Globus pallidus (tissue), 1 donor: ENCODE measurements at regions not wholly inside any gene's neighbourhood (a gene's known extent, or its start where the extent isn't known, plus 50 kb on each side); places are given as distances from the start of the nearest gene placed in this dataset.
A peak's percentile ranks its signal among the peaks of the same experiment; 100 is the strongest.

Experiments
- DNase-seq: peaks from one replicate; pipeline ENCODE4 v3.0.0-alpha.2; 2015; ENCODE audit warnings: low spot score

DNA sequence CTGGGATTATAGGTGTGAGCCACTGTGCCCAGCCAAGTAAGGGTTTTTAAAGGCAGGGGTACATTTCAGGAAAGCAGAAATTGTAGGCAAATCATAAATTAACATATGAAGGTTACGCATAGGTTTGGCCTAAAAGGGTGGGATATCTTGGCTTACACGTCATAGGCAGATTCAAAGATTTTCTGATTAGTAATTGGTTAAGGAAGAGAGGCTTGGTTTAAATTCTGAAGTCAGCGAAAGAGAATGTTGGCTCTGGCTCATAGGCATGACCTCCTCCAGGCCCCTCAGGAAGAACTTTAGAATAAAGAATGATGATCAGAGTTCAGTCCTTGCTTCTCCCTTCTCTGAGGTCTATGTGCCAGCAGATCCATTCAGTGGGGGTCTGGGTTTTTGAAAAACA, 124.8 kb upstream of the RBBP6 start:
- no peak for DNase-seq

DNA sequence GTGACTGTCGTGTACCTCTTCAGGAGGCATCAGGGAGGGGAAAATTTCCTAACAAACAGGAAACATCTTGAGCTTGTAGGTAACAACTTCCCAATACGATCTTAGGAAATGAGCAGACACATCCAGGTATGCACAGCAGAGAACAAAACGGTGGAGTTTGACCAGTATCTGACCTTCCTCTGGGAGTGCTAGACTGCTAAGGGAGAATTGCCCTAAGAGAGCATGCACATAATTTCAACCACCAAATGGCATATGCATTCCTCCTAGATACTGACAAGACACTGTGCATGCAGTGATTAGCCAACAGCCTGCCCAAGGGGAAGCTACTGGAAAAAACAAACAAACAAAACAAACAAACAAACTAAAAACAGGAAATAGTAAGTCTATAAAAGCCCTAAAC, 120.6 kb upstream of the RBBP6 start:
- no peak for DNase-seq

- DNase-seq, result no peak
These were observed 116.1 kb upstream of the RBBP6 start for GRCh38 chr16:24423312-24423711.

- no peak for DNase-seq
These were observed 115.0 kb upstream of the RBBP6 start for GRCh38 chr16:24424364-24424763.

GRCh38 chr16:24427840-24428239, 111.5 kb upstream of the RBBP6 start:
- DNase-seq, result no peak

- DNase-seq, result no peak
These were observed 110.6 kb upstream of the RBBP6 start for GRCh38 chr16:24428756-24429155.

DNA sequence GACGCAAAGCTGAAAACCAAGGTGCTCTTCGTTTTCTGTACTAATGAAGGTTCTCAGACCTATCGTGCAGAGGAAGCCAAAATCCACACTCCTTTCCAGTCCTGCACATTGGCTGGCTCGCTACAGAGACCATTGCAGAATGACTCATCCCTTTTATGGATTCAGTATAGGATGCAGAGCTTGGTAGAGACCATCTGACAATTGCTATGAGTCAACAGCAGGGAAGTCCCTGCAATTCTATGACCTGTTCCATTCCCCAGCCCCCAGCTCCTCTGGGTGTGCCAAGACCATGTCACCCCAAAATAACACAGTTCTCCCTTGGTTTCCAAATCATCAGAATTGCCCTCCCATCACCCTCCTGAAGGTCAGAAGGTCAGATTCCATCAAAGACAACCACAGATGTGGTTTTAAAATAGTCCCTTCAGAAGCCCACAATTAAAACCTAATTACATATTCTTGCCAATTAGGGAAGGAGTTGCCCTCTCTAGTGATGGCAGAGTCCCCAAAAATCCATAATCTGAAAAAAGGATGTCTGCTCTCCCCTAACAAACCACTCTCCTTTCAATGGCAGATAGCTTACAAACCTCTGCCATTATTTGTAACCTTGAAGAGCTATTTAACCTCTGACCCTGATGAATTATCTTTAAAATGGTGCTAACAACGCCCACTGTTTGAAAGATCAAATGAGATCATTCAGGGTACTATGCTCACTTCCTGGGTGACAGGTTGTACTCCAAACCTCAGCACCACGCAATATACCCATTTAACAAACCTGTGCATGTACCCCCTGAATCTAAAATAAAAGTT, 108.2 kb upstream of the RBBP6 start:
- DNase-seq, result no peak

- no peak for DNase-seq
These were observed 105.7 kb upstream of the RBBP6 start for GRCh38 chr16:24433706-24434105.

GRCh38 chr16:24440306-24440705, 99.1 kb upstream of the RBBP6 start:
- DNase-seq, result no peak

DNA sequence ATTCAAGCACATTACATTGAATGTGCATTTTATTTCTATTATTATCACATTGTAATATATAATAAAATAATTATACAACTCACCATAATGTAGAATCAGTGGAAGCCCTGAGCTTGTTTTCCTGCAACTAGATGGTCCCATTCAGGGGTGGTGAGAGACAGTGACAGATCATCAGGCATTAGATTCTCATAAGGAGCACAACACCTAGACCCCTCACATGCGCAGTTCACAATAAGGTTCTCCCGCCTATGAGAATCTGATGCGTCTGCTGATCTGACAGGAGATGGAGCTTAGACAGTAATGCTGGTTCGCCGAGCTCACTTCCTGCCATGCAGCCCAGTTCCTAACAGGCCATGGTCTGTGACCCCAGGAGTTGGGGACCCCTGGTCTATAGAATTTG, 96.7 kb upstream of the RBBP6 start:
- DNase-seq, result no peak

DNA sequence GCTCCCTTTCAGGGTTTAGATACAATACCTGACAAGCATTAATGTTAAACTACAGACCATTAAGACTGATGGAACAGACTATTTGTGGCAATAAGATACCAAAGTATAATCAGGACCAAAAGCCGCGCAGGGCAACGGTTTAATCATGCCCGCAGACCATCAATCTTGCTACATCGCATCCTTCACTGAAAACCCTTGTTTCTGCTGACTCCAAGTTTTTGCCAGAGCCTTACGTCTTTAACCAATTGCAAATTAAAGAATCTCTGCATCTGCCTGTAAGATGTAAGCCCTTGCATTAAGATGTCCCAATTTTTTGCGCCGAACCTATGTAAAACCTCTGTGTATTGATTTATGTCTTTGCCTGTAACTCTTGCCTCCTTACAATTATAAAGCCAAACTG, 94.2 kb upstream of the RBBP6 start:
- DNase-seq, result no peak

- no peak for DNase-seq
These were observed 93.2 kb upstream of the RBBP6 start for GRCh38 chr16:24446189-24446588.

- DNase-seq, result no peak
These were observed 86.6 kb upstream of the RBBP6 start for GRCh38 chr16:24452724-24453123.

DNA sequence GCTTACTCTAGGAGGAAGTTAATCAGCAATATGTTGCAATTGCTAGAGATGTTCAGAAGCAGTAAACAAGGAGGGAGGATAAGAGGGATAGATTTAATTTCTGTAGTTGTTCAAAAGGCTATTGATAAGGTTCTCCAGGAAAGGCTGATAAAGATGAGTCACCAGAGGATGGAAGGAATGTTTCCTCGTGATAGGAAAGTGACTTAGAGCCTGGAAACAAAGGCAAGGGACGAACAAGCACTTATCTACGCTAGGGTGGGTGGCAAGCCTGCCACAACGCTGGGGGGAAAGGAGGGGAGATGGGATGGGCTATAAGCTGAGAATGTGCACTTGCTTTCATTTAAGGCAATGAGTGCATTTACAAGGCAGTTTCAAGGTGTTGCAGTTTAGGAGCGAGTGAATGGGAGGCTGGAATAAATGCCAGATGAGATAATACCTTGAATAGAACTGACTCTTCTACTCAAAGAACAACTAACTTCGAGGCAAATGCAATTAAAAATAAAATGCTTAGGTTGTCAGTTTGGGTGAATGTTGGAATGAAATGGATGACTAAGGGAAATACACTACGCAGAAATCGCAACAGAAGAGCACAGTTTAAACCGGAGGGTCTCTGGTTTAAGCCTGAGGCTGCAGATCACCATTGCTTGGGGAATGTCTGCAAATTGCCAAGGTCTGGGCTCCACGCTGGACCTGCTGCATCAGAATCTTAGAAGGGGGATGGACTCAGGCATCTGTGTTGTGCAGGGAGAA, 76.0 kb upstream of the RBBP6 start:
- no peak for DNase-seq

- DNase-seq, result peak; percentile 5
These were observed 67.6 kb upstream of the RBBP6 start for GRCh38 chr16:24471561-24472350.

DNA sequence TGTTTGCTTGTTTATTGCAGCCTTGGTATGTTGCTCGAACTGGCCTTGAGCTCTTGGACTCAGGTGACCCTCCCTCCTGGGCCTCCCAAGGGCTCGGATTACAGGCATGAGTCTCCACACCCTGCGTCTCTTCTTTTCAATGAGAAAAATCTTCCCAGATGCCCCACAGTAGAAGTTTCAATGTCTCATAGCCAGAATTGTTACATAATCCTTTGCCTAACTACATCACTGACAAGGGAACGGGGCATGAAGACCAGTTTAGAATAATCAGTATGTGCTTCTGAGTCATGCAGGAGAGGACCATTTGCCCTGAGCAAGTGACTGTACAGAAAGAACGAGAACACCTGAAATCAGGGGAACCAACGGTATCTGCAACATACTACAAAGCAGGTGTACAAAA, 61.9 kb upstream of the RBBP6 start:
- DNase-seq, result no peak

GRCh38 chr16:24478401-24478800, 61.0 kb upstream of the RBBP6 start:
- no peak for DNase-seq

GRCh38 chr16:24482681-24483202, 56.6 kb upstream of the RBBP6 start:
- no peak for DNase-seq

GRCh38 chr16:24488045-24488444, 51.3 kb upstream of the RBBP6 start:
- no peak for DNase-seq
